RWPE1 (cell line): ENCODE measurements at regions not wholly inside any gene's neighbourhood (a gene's known extent, or its start where the extent isn't known, plus 50 kb on each side); places are given as distances from the start of the nearest gene placed in this dataset.

Experiments used
- CTCF ChIA-PET: fragments of 350-600 bp; sonication (Branson Sonifier 250); formaldehyde crosslinking; extraction: SDS; loops from one replicate; lab custom pipeline; 2021; lab: Yijun Ruan, JAX
- POLR2A ChIA-PET: fragments of 400-600 bp; formaldehyde crosslinking; extraction: SDS; loops from one replicate; lab custom pipeline; 2020; ENCODE audit warnings: antibody characterized with exemption; ENCODE audit not compliant: low non-redundant PET; lab: Yijun Ruan, JAX
- DNase-seq: peaks from one replicate; pipeline ENCODE4 v3.0.0; 2012; ENCODE audit warnings: low spot score
- H3K27ac ChIP-seq: fragments of 450-650 bp; 2 replicates; pipeline ENCODE4 v1.5.1; 2017
- CTCF ChIP-seq: fragments of 450-650 bp; conservative IDR thresholded peaks from 2 replicates; pipeline ENCODE4 v1.5.1; 2017; ENCODE audit warnings: low read depth, mild to moderate bottlenecking

- no peak for DNase-seq
- POLR2A ChIA-PET = no interaction called here
- TF ChIP-seq CTCF = no peak
- CTCF ChIA-PET = no interaction called here
- no peak overlapping the region for H3K27ac ChIP-seq
These were observed 1025.2 kb downstream of the CDH11 start for GRCh38 chr16:64096689-64097088.

- CTCF ChIA-PET = no interaction called here
These were observed 1026.8 kb downstream of the CDH11 start for GRCh38 chr16:64094992-64095634.

GRCh38 chr16:64094181-64094965 lies 1027.5 kb downstream of the CDH11 start:
- CTCF ChIA-PET = no interaction called here
- DNase-seq = no peak
- no peak for TF ChIP-seq CTCF
- H3K27ac ChIP-seq = no peak overlapping the region
- POLR2A ChIA-PET = no interaction called here

More at GRCh38 chr16:64094992-64095634, 1026.8 kb downstream of the CDH11 start:
- POLR2A ChIA-PET = no interaction called here
- DNase-seq = no peak
- H3K27ac ChIP-seq = no peak overlapping the region
- no peak for TF ChIP-seq CTCF

- peak; percentile 15 for DNase-seq
- no peak overlapping the region for H3K27ac ChIP-seq
- CTCF ChIA-PET = no interaction called here
- POLR2A ChIA-PET = no interaction called here
- no peak for TF ChIP-seq CTCF
These were observed 1029.6 kb downstream of the CDH11 start for GRCh38 chr16:64092271-64092670.

GRCh38 chr16:64090327-64090726 lies 1031.5 kb downstream of the CDH11 start:
- no peak for TF ChIP-seq CTCF
- CTCF ChIA-PET = interaction anchor here (0.6 to 0.7 kb wide), 2 partner anchors 325 to 874 kb away, joined by 3 read pairs; no protein-coding TSS in a partner anchor
- no peak overlapping the region for H3K27ac ChIP-seq
- POLR2A ChIA-PET = no interaction called here
- no peak for DNase-seq

GRCh38 chr16:64089697-64090096 lies 1032.2 kb downstream of the CDH11 start:
- no peak for DNase-seq
- TF ChIP-seq CTCF = peak; percentile 41
- CTCF ChIA-PET = interaction anchor here (0.7 kb wide), 1 partner anchor 875 kb away, joined by 3 read pairs; no protein-coding TSS in a partner anchor
- no peak overlapping the region for H3K27ac ChIP-seq
- POLR2A ChIA-PET = no interaction called here
